Iris pigment epithelial cell (primary cell): ENCODE measurements at regions not wholly inside any gene's neighbourhood (a gene's known extent, or its start where the extent isn't known, plus 50 kb on each side); places are given as distances from the start of the nearest gene placed in this dataset.

Source experiments
- DNase-seq: peaks from one replicate; pipeline ENCODE4 v3.0.0-alpha.2; 2011; ENCODE audit warnings: low read depth

- DNase-seq = no peak
Observed at GRCh38 chr2:107627164-107627563, 199.5 kb upstream of the RGPD4 start.

GRCh38 chr2:107627926-107628325 is 198.8 kb upstream of the RGPD4 start:
- DNase-seq = no peak

- DNase-seq = peak; percentile 93
Observed at GRCh38 chr2:107633580-107634147, 193.0 kb upstream of the RGPD4 start.

GRCh38 chr2:107634172-107634571 is 192.5 kb upstream of the RGPD4 start:
- peak; percentile 31 for DNase-seq

DNA sequence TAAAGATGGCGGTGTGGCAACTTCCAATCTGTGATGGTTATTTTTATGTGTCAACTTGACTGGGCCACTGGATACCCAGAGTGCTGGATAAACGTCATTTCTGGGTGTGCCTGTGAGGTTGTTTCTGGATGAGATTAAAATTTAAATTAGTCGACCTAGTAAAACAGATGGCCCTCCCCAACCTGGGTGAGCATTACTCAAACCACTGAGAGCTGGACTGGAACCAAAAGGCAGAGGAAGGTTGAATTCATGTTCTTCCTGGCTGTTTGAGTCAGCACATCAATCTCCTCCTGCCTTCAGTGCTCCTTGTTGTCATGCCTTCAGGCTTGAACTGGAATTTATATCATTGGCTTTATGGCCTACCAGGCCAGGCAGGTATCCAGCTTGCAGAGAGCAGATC is 190.8 kb upstream of the RGPD4 start:
- peak; percentile 92 for DNase-seq

GRCh38 chr2:107645586-107645985 is 181.1 kb upstream of the RGPD4 start:
- DNase-seq = peak; percentile 31

DNA sequence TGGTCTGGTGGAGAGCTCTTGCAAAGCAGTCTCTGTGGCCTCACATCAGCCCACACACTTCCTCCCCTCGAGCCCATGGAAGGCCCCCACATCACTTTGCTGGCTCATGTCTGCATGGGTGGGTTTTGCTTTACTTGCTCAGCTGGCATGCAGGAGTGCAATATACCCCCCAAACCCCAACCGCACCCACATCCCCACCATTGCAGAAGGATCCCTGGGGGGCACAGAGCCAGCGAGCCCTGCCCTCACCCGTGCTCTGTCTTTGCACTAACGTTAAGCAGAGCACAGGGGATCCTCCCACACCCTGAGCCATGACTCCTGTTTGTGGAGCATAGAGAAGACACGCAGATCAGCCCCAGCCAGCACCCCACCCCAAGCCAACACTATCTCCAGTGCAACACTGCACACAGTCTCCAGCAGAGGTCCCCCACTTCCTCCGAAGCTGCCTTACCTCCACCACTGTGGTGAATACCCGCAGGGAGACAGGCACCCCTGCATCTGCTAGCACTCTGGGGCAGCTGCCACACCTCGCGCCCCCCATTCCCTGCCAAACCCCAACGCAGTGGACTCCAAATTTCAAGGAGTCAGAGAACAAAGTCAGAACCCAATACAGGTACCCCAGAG is 177.8 kb upstream of the RGPD4 start:
- DNase-seq = no peak

GRCh38 chr2:107657049-107657448 is 169.6 kb upstream of the RGPD4 start:
- DNase-seq = no peak

DNA sequence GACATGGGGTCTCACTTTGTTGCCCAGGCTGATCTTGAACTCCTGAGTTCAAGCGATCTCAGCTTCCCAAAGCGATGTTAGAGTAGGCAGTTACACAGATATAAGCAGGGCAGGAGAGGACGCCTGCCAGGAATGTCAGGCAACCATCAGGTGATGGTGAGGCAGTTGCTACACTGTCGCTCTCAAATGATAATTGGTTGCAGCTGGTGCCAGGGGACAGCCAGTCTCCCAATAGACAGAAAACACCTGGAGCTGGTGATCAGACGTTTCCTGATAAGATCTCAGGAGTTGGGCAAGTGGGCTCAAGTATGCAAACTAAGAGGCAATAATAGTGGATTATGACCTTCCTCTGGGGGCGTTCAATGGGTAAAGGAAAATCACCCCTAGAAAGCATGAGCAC is 163.1 kb upstream of the RGPD4 start:
- no peak for DNase-seq

DNA sequence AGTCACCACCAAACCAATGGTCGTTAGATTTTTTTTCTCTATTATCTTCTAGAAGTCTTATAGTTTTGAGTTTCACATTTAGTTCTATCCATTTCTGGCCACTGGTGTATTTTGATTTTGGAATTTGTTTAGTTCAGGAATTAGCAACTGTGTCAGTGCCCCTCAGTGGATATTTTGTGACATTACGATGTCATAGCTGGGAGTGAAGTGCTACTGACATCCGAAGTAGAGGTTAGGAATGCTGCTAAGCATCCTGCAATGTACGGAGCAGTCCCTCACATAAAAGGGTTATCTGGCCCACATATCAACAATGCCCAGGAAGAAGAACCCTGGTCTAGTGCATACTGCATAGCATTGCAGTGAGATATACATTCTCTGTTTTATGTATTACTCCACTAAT is 157.4 kb upstream of the RGPD4 start:
- DNase-seq = peak; percentile 57

DNA sequence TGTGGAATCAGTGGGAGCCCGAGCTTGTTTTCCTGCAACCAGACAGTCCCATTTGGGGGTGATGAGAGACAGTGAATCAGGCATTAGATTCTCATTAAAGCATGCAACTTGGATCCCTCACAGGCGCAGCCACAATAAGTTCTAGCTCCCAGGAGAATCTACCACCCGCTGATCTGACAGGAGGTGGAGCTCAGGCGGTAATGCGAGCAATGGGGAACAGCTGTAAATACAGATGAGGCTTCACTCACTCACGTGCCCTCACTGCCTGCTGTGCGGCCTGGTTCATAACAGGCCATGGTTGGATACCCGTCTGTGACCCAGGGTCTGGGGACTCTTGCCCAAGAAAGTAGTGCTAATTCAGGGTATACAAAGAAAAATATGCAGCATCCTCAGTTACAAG is 144.8 kb upstream of the RGPD4 start:
- no peak for DNase-seq

GRCh38 chr2:107684421-107684820 is 142.3 kb upstream of the RGPD4 start:
- DNase-seq = no peak

- no peak for DNase-seq
Observed at GRCh38 chr2:107685421-107685986, 141.2 kb upstream of the RGPD4 start.

GRCh38 chr2:107687073-107687472 is 139.6 kb upstream of the RGPD4 start:
- no peak for DNase-seq

GRCh38 chr2:107688135-107688534 is 138.6 kb upstream of the RGPD4 start:
- no peak for DNase-seq

GRCh38 chr2:107693604-107694003 is 133.1 kb upstream of the RGPD4 start:
- no peak for DNase-seq

DNA sequence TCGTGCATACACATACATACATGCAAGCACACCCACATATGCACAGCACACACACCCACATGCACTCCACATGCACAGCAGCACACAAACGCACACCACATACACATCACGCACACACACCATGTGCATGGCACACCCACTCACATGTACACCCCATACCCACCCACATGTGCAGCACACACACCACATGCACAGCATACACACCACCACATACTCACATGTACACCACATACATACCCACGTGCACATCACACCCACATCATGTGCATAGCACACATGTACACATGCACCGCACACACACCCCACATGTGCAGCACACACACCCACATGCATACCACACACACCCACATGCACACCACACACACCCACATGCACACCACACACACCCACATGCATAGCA is 132.0 kb upstream of the RGPD4 start:
- no peak for DNase-seq

GRCh38 chr2:107697385-107697784 is 129.3 kb upstream of the RGPD4 start:
- DNase-seq = peak; percentile 20

DNA sequence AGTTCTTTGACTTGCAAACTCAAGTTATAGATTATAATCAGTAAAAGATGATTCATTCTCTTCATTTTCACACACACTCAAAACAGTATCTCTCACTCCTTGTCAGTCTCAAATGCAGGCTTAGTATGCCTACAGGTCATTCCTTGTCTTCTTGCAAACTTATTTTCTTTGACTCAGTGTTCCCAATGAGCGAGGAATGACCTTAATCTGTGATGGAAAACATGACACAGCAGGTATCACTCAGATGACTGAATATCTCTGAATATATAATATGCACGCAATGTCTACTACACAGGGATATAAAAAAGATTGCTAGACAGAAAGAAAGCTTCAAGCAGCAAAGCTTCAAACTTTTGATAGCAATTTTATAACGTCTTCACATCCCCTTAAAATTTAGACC is 127.8 kb upstream of the RGPD4 start:
- no peak for DNase-seq

DNA sequence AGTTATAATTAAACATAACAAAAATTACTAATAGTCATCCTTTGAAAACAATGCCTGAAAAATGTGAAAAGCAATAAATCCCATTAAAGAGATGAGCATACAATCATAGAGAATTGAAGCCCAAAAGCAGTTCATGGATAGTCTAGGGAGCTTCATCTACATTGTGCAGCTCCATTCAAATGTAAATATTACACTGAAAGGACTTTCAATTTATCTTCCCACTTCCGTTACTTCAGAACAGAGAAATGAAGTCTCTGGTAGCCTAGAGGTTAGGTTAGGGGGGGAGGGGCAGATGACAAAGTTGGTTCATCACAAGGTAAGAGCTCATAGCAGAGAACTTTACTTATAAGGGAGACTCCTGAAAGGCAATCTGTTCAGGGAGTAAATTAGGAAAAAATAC is 126.6 kb upstream of the RGPD4 start:
- no peak for DNase-seq

DNA sequence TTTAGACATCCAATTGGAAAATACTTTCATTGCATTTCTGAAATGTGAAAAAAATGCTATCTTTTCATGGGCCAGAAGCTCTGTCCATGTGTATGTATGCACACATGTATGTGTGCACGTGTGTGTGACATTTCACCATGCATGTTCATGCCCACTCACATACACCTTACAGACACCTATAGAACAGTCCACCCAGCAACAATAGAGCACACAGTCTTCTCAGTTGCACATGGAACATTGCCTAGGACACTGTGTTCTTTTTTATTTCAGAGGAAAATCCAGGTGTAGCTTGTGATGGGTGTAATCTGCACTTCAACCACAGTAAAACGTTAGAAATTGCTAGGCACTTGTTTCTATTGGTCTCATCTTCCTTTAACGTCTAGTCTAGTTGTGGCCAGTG is 114.8 kb upstream of the RGPD4 start:
- no peak for DNase-seq

GRCh38 chr2:107712857-107713256 is 113.8 kb upstream of the RGPD4 start:
- DNase-seq = peak; percentile 52

DNA sequence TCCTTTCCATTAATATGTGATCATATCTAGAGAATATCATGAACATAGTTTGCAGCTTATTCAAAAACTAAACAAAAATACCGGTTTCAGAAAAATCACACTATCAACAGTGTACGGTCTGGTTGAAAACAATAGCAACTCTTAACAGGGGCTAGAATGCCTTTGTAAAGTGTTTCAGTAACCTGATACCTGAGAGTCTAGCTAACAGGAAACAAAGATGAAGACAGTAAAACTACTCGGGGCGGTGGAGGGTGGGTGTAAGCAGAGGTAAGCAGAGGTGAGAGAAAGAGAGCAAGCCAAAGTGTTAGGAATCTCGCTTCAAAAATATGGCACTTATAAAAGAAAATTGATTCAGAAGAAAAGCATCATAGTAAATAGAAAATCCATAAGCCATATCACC is 109.0 kb upstream of the RGPD4 start:
- no peak for DNase-seq

DNA sequence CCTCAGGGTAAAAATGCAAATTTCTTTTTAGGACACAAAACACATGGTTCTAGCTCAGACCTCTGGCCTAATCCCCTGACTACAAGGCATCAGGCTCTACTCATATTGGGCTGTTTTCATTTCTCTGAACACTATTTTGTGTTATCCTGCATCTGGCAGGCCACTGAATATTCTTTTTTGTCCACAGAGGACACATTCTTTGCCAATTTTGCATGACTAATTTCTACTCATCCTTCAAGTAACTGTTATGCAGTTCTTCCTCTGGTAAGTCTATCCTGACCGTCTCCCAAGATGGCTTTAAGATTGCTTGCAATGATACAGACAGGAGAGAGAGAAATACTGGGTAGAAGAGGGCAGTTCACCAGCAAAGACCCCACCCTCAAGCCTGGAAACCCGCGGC is 107.6 kb upstream of the RGPD4 start:
- peak; percentile 4 for DNase-seq
